A549 (cell line): ENCODE measurements at regions not wholly inside any gene's neighbourhood (a gene's known extent, or its start where the extent isn't known, plus 50 kb on each side); places are given as distances from the start of the nearest gene placed in this dataset.
A peak's percentile ranks its signal among the peaks of the same experiment; 100 is the strongest.

Source experiments
- ATAC-seq, 2 experiments: fragments of 200-7000 bp in 1 of 2; fragments of >200 bp in 1 of 2; cut with Nextera tagmentation in 1 of 2; cut with Tn5 transposase in 1 of 2; 3 replicates each; pipeline versions ENCODE4 v1.8.0 to v1.9.1; 2018 to 2020; ENCODE audit warnings: mild to moderate bottlenecking in 1 of 2, moderate library complexity in 1 of 2
- CTCF ChIA-PET: fragments of 300-600 bp; sonication (Branson Sonifier 250); formaldehyde crosslinking; extraction: SDS; loops from one replicate; lab custom pipeline; 2021; ENCODE audit warnings: antibody characterized with exemption, inconsistent platforms; lab: Yijun Ruan, JAX
- POLR2A ChIA-PET: fragments of 350-600 bp; formaldehyde crosslinking; extraction: SDS; loops from one replicate; lab custom pipeline; 2021; ENCODE audit warnings: antibody characterized with exemption, inconsistent platforms; lab: Yijun Ruan, JAX
- DNase-seq, 2 experiments: peaks; one replicate each; pipeline versions ENCODE4 v3.0.0 to v3.0.0-alpha.2; 2011 to 2016; ENCODE audit warnings: low read depth in 1 of 2, low spot score in 1 of 2
- FAIRE-seq: peaks from 2 replicates; lab custom pipeline; 2011; peaks lifted over from hg19 to GRCh38; lab: Jason Lieb, UNC
- H3K27ac ChIP-seq, 2 experiments: fragments of >200 bp; sonication (Bioruptor Twin); formaldehyde crosslinking; 3 replicates each; pipeline ENCODE4 v1.5.1; 2016 to 2017
- H3K4me1 ChIP-seq: fragments of >200 bp; sonication (Bioruptor Twin); formaldehyde crosslinking; 3 replicates; pipeline ENCODE4 v1.6.1; 2016
- H3K4me2 ChIP-seq: fragments of >200 bp; sonication (Bioruptor Twin); formaldehyde crosslinking; 3 replicates; pipeline ENCODE4 v1.6.1; 2016
- H3K4me3 ChIP-seq: fragments of >200 bp; sonication (Bioruptor Twin); formaldehyde crosslinking; 3 replicates; pipeline ENCODE4 v1.5.1; 2016
- H3K9me3 ChIP-seq: fragments of >200 bp; sonication (Bioruptor Twin); formaldehyde crosslinking; 3 replicates; pipeline ENCODE4 v1.6.1; 2016
- CBX2 ChIP-seq: fragments of 200-600 bp; sonication (generic); IDR thresholded peaks from 2 replicates; pipeline ENCODE4 v1.6.1; 2016; ENCODE audit warnings: low read depth, mild to moderate bottlenecking, borderline replicate concordance
- CEBPB ChIP-seq, 2 experiments: fragments of >200 bp in 1 of 2; sonication (Bioruptor Twin) in 1 of 2; formaldehyde crosslinking in 1 of 2; IDR thresholded peaks; 2 replicates each; pipeline ENCODE4 v1.6.1; 2012 to 2016
- CHD2 ChIP-seq: fragments of 150-350 bp; IDR thresholded peaks from 2 replicates; pipeline ENCODE4 v1.6.1; 2014; ENCODE audit warnings: low read length; ENCODE audit not compliant: partially characterized antibody
- ESRRA ChIP-seq: fragments of 150-350 bp; IDR thresholded peaks from 2 replicates; pipeline ENCODE4 v1.6.1; 2014; ENCODE audit warnings: mild to moderate bottlenecking, low read length, borderline replicate concordance
- FOSB ChIP-seq: fragments of 250-450 bp; sonication (Bioruptor Pico); IDR thresholded peaks from 2 replicates; pipeline ENCODE4 v1.5.0; 2020; ENCODE audit warnings: mild to moderate bottlenecking, moderate library complexity
- FOXS1 ChIP-seq: fragments of 250-450 bp; sonication (Bioruptor Pico); IDR thresholded peaks from 2 replicates; pipeline ENCODE4 v1.5.0; 2020; ENCODE audit warnings: mild to moderate bottlenecking, moderate library complexity
- GATA3 ChIP-seq: IDR thresholded peaks from 2 replicates; pipeline ENCODE4 v1.6.1; 2012; ENCODE audit warnings: borderline replicate concordance
- HMGXB4 ChIP-seq: fragments of 250-450 bp; sonication (Bioruptor Pico); IDR thresholded peaks from 2 replicates; pipeline ENCODE4 v1.5.0; 2021; ENCODE audit warnings: mild to moderate bottlenecking, moderate library complexity, borderline replicate concordance
- HOXB5 ChIP-seq: fragments of 250-450 bp; sonication (Bioruptor Pico); IDR thresholded peaks from 2 replicates; pipeline ENCODE4 v1.5.0; 2020; ENCODE audit warnings: mild to moderate bottlenecking, moderate library complexity
- JUNB ChIP-seq: fragments of >200 bp; sonication (Bioruptor Twin); formaldehyde crosslinking; IDR thresholded peaks from 2 replicates; pipeline ENCODE4 v1.6.1; 2016
- KDM5A ChIP-seq: fragments of 200-600 bp; sonication (generic); IDR thresholded peaks from 2 replicates; pipeline ENCODE4 v1.6.1; 2016; ENCODE audit warnings: antibody characterized with exemption, mild to moderate bottlenecking
- MAZ ChIP-seq: fragments of 150-350 bp; IDR thresholded peaks from 2 replicates; pipeline ENCODE4 v1.6.1; 2014; ENCODE audit warnings: antibody characterized with exemption, low read depth, low read length, borderline replicate concordance
- NFE2L2 ChIP-seq: fragments of 150-350 bp; conservative IDR thresholded peaks from 2 replicates; pipeline ENCODE4 v1.6.1; 2014; ENCODE audit warnings: low read length
- PBX3 ChIP-seq: IDR thresholded peaks from 2 replicates; pipeline ENCODE4 v1.6.1; 2012
- POLR2A ChIP-seq: IDR thresholded peaks from 2 replicates; pipeline ENCODE4 v1.6.1; 2012; ENCODE audit warnings: mild to moderate bottlenecking, low read length
- RAD21 ChIP-seq, 2 experiments: fragments of >200 bp in 1 of 2; sonication (Bioruptor Twin) in 1 of 2; formaldehyde crosslinking in 1 of 2; IDR thresholded peaks in 1 of 2; conservative IDR thresholded peaks in 1 of 2; 2 replicates in 1 of 2; 3 replicates in 1 of 2; pipeline ENCODE4 v1.6.1; 2012 to 2018; ENCODE audit warnings: inconsistent platforms in 1 of 2
- RARB ChIP-seq: fragments of 250-450 bp; sonication (Bioruptor Pico); IDR thresholded peaks from 2 replicates; pipeline ENCODE4 v1.8.0; 2021; ENCODE audit warnings: mild to moderate bottlenecking, moderate library complexity
- RNF2 ChIP-seq: fragments of 200-600 bp; sonication (generic); IDR thresholded peaks from 2 replicates; pipeline ENCODE4 v1.6.1; 2016; ENCODE audit warnings: low read depth, mild to moderate bottlenecking, antibody characterized with exemption, moderate library complexity, borderline replicate concordance
- SREBF2 ChIP-seq: fragments of 450-650 bp; IDR thresholded peaks from 2 replicates; pipeline ENCODE4 v1.6.1; 2014; ENCODE audit warnings: mild to moderate bottlenecking, moderate library complexity
- TFCP2L1 ChIP-seq: fragments of 250-450 bp; sonication (Bioruptor Pico); IDR thresholded peaks from 2 replicates; pipeline ENCODE4 v1.5.0; 2021; ENCODE audit warnings: mild to moderate bottlenecking
- USF2 ChIP-seq: fragments of 450-650 bp; IDR thresholded peaks from 2 replicates; pipeline ENCODE4 v1.6.1; 2014; ENCODE audit warnings: antibody characterized with exemption
- ZFP36 ChIP-seq: fragments of 450-650 bp; IDR thresholded peaks from 2 replicates; pipeline ENCODE4 v1.6.1; 2014; ENCODE audit warnings: borderline replicate concordance; ENCODE audit not compliant: partially characterized antibody
- ZNF302 ChIP-seq: fragments of 250-450 bp; sonication (Bioruptor Pico); IDR thresholded peaks from 2 replicates; pipeline ENCODE4 v1.9.0; 2021; ENCODE audit warnings: inconsistent platforms, mild to moderate bottlenecking, moderate library complexity
- WGBS: methylation state at CpG from one replicate; pipeline ENCODE4 v1.1.6; 2017; ENCODE audit errors: missing lambda C conversion rate; 5-methylcytosine and 5-hydroxymethylcytosine counted together

- Histone ChIP-seq H3K4me3 (no peak overlapping the region), H3K9me3 (no peaks in the 10 kb centered on the region; the same call in 2 of the 3 replicates), H3K27ac (no peak overlapping the region), H3K4me1 (no peaks in the 10 kb centered on the region), H3K4me2 (no peak overlapping the region)
- DNase-seq = no peak
- CTCF ChIA-PET = no interaction called here
- no peak for FAIRE-seq
- ATAC-seq = 0 out of 6 replicates have a peak, but pooled peaks of 1 of the 2 experiments have one; percentile 23
- POLR2A ChIA-PET = no interaction called here
- no peak for TF ChIP-seq ZNF302 (CRISPR knock-in tag)
- TF ChIP-seq FOSB (CRISPR knock-in tag) = no peak
- TF ChIP-seq CBX2 = no peak
- no peak for TF ChIP-seq ESRRA
- TF ChIP-seq FOXS1 (CRISPR knock-in tag) = no peak
- TF ChIP-seq USF2 = no peak
- no peak for TF ChIP-seq NFE2L2
- TF ChIP-seq RARB (CRISPR knock-in tag) = no peak
- TF ChIP-seq TFCP2L1 (CRISPR knock-in tag) = no peak
- TF ChIP-seq HMGXB4 = no peak
- TF ChIP-seq RAD21 (conservative IDR thresholded peaks at IDR 0.05 in 1 of 2, IDR thresholded peaks at IDR 0.05 in 1 of 2) = no peak
- no peak for TF ChIP-seq PBX3
- no peak for TF ChIP-seq POLR2A
- WGBS = 41% methylated on average over 4 of the region's 8 CpGs
These were observed 51.9 kb upstream of the PTPRS start for GRCh38 chr19:5392486-5392885.

GRCh38 chr19:5393088-5393487 is 52.5 kb upstream of the PTPRS start:
- Histone ChIP-seq H3K9me3 (no peaks in the 10 kb centered on the region; the same call in 2 of the 3 replicates), H3K4me2 (no peak overlapping the region), H3K4me3 (no peak overlapping the region), H3K4me1 (no peaks in the 10 kb centered on the region), H3K27ac (no peak overlapping the region)
- WGBS = 46% methylated on average over 6 of the region's 6 CpGs
- ChIA-PET POLR2A (no interaction called here), CTCF (no interaction called here)
- no peak for FAIRE-seq
- ATAC-seq = no peak
- no peak for DNase-seq
- TF ChIP-seq ZFP36 (peak; percentile 80), KDM5A (no peak)

- FAIRE-seq (no peak), DNase-seq (no peak), ATAC-seq (no peak)
- 55% methylated on average over 26 of the region's 43 CpGs for WGBS
- no peaks in the 10 kb centered on the region for H3K4me1 ChIP-seq
- CTCF ChIA-PET = no interaction called here
- TF ChIP-seq GATA3 (no peak), CEBPB (IDR thresholded peaks at IDR 0.05) (no peak), HOXB5 (CRISPR knock-in tag) (no peak), RARB (CRISPR knock-in tag) (no peak), JUNB (no peak), ZNF302 (CRISPR knock-in tag) (no peak), CHD2 (no peak), MAZ (no peak), RNF2 (no peak), SREBF2 (no peak), RAD21 (conservative IDR thresholded peaks at IDR 0.05 in 1 of 2, IDR thresholded peaks at IDR 0.05 in 1 of 2) (no peak), POLR2A (no peak)
- no peaks in the 10 kb centered on the region for H3K9me3 ChIP-seq
- POLR2A ChIA-PET = no interaction called here
- H3K4me2 ChIP-seq = no peak overlapping the region
- no peak overlapping the region for H3K27ac ChIP-seq
- H3K4me3 ChIP-seq = no peak overlapping the region
These were observed 54.2 kb upstream of the PTPRS start for GRCh38 chr19:5394551-5395505.
